ENCODE measurements at regions not wholly inside any gene's neighbourhood (a gene's known extent, or its start where the extent isn't known, plus 50 kb on each side); places are given as distances from the start of the nearest gene placed in this dataset.

DNA sequence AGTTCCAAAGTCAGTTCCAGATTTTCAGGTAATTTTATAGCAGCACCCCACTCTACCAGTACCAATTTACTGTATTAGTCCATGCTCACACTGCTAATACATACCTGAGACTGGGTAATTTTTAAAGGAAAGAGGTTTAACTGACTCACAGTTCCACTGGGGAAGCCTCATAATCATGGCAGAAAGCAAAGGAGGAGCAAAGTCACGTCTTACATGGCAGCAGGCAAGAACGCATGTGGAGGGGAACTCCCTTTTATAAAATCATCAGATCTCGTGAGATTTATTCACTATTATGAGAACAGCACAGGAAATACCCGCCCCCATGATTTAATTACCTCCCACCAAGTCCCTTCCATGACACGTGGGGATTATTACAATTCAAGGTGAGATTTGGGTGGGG, 142.4 kb downstream of the AHR start:
- TF ChIP-seq, protein P1, sequence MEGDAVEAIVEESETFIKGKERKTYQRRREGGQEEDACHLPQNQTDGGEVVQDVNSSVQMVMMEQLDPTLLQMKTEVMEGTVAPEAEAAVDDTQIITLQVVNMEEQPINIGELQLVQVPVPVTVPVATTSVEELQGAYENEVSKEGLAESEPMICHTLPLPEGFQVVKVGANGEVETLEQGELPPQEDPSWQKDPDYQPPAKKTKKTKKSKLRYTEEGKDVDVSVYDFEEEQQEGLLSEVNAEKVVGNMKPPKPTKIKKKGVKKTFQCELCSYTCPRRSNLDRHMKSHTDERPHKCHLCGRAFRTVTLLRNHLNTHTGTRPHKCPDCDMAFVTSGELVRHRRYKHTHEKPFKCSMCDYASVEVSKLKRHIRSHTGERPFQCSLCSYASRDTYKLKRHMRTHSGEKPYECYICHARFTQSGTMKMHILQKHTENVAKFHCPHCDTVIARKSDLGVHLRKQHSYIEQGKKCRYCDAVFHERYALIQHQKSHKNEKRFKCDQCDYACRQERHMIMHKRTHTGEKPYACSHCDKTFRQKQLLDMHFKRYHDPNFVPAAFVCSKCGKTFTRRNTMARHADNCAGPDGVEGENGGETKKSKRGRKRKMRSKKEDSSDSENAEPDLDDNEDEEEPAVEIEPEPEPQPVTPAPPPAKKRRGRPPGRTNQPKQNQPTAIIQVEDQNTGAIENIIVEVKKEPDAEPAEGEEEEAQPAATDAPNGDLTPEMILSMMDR (IDR thresholded peaks at IDR 0.05; ENCODE audit: low read depth, low read length, poor library complexity, severe bottlenecking), result no peak
- TF ChIP-seq EZH2phosphoT487 (IDR thresholded peaks at IDR 0.05; ENCODE audit: borderline replicate concordance, low read length), result no peak

Data from DOHH2 (cell line).